Right atrium auricular region (tissue), 2 donors: ENCODE measurements at regions not wholly inside any gene's neighbourhood (a gene's known extent, or its start where the extent isn't known, plus 50 kb on each side); places are given as distances from the start of the nearest gene placed in this dataset.

ENCODE experiments used
- DNase-seq: peaks from one replicate; pipeline ENCODE4 v3.0.0-alpha.2; 2019; ENCODE audit warnings: low spot score
- H3K27ac ChIP-seq, 2 donors: fragments of 200-600 bp; sonication (generic); 1 replicate in 1 of 2; 2 replicates in 1 of 2; pipeline ENCODE4 v1.5.1; 2016 to 2019
- H3K27me3 ChIP-seq, 2 donors: fragments of 200-600 bp; sonication (generic); one replicate each; pipeline versions ENCODE4 v1.5.1 to v1.6.0; 2017 to 2019
- H3K36me3 ChIP-seq: fragments of 200-600 bp; sonication (generic); one replicate; pipeline ENCODE4 v1.5.1; 2016
- H3K4me1 ChIP-seq, 2 donors: fragments of 200-600 bp; sonication (generic); one replicate each; pipeline versions ENCODE4 v1.5.1 to v1.6.0; 2017 to 2019
- H3K4me3 ChIP-seq, 2 donors: fragments of 200-600 bp; sonication (generic); 1 replicate in 1 of 2; 2 replicates in 1 of 2; pipeline ENCODE4 v1.5.1; 2017 to 2019; ENCODE audit warnings: mild to moderate bottlenecking in 1 of 2, moderate library complexity in 1 of 2
- H3K9me3 ChIP-seq, 2 donors: fragments of 200-600 bp; sonication (generic); one replicate each; pipeline ENCODE4 v1.5.1; 2019
- TF ChIP-seq, protein P1 (sequence below), 2 donors: fragments of 200-600 bp; sonication (generic); IDR thresholded peaks; one replicate each; pipeline ENCODE4 v1.5.1; 2019; ENCODE audit warnings: antibody characterized with exemption in 2 of 2

DNA sequence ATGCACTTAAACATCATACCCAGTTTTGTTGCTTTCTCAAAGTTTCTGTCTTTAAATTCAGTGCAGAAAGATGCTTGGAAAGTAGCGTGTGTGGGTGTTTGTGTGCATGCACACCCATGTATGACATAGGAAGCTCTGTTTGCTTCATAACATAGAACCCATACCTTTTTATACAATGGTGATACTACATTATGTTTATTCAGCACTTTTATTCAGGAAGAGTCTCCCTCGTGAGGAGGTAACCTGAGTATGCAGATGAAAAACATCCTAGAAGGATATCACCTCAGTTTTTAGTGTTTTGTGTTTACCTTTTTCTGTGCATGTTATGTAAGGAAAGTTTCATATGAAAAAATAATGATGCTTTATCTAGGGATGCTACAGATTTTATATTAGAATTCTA lies 111.2 kb downstream of the SST start:
- no peak for DNase-seq
- Histone ChIP-seq H3K27ac (no peak overlapping the region), H3K27me3 (no peaks in the 10 kb centered on the region), H3K4me3 (no peak overlapping the region), H3K4me1 (no peaks in the 10 kb centered on the region), H3K36me3 (no peaks in the 10 kb centered on the region), H3K9me3 (no peaks in the 10 kb centered on the region)
- TF ChIP-seq, protein P1, sequence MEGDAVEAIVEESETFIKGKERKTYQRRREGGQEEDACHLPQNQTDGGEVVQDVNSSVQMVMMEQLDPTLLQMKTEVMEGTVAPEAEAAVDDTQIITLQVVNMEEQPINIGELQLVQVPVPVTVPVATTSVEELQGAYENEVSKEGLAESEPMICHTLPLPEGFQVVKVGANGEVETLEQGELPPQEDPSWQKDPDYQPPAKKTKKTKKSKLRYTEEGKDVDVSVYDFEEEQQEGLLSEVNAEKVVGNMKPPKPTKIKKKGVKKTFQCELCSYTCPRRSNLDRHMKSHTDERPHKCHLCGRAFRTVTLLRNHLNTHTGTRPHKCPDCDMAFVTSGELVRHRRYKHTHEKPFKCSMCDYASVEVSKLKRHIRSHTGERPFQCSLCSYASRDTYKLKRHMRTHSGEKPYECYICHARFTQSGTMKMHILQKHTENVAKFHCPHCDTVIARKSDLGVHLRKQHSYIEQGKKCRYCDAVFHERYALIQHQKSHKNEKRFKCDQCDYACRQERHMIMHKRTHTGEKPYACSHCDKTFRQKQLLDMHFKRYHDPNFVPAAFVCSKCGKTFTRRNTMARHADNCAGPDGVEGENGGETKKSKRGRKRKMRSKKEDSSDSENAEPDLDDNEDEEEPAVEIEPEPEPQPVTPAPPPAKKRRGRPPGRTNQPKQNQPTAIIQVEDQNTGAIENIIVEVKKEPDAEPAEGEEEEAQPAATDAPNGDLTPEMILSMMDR (IDR thresholded peaks at IDR 0.05), result no peak

DNA sequence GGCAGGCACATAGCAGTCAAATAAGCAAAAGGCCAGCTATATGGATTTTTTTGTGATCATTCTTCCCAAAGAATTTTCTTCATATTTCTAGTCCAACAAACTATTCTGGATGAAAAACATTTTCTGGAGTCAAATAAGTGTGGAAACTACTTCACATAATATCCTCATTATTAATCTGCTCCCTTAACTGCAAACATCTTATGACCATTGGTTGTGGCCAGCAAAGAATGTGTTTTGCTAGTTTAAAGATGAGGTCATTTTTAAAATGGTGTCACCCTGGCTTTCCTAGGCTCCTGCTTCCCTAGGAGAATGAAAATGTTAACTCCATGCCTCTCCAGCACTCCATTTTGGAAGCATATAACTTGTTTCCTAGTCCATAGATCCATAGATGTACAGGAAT lies 118.8 kb downstream of the SST start:
- no peaks in the 10 kb centered on the region for H3K4me1 ChIP-seq
- TF ChIP-seq, protein P1 (IDR thresholded peaks at IDR 0.05), result no peak
- no peak overlapping the region for H3K4me3 ChIP-seq
- H3K27ac ChIP-seq, result no peak overlapping the region
- H3K9me3 ChIP-seq, result no peaks in the 10 kb centered on the region
- no peaks in the 10 kb centered on the region for H3K36me3 ChIP-seq
- DNase-seq, result no peak
- H3K27me3 ChIP-seq, result no peaks in the 10 kb centered on the region

DNA sequence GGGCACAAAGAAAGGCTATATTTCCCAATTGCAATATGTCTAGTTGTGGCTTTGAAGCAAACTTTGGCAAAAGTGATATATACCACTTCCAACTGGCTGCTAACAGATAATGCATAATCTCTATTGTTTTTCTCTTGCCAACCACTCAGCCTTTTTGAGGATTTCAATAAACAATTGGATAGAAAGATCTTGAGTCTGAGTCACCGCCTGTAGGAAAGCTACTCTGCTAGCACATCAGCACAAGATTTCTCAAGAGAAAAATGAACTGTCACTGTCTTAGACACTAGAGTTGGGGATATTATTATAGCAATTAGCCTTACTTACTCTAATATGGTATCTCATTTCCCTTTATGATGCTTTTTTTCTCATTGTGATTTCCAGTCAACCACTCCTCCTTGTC lies 119.7 kb downstream of the SST start:
- no peaks in the 10 kb centered on the region for H3K9me3 ChIP-seq
- DNase-seq, result no peak
- no peaks in the 10 kb centered on the region for H3K27me3 ChIP-seq
- no peak overlapping the region for H3K4me3 ChIP-seq
- no peaks in the 10 kb centered on the region for H3K4me1 ChIP-seq
- TF ChIP-seq, protein P1 (IDR thresholded peaks at IDR 0.05), result no peak
- H3K27ac ChIP-seq, result no peak overlapping the region
- no peaks in the 10 kb centered on the region for H3K36me3 ChIP-seq

DNA sequence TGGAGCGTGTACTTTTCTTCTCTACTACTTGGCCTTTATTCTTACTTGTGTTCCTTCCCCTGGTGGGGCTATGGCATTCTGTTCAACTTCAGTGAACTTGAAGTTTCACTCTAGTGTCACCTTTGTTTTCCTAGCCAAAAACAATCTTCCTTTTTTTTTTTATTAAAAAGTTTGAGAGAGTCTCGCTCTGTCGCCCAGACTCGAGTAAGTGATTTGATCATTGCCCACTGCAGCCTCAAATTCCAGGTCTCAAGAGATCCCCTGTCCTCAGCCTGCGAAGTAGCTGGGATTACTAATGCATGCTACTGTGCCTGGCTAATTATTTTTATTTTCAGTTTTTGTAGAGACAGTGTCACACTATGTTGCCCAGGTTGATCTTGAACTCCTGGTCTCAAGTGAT lies 124.8 kb downstream of the SST start:
- no peaks in the 10 kb centered on the region for H3K9me3 ChIP-seq
- TF ChIP-seq, protein P1 (IDR thresholded peaks at IDR 0.05), result no peak
- no peak overlapping the region for H3K27ac ChIP-seq
- no peak for DNase-seq
- no peak overlapping the region for H3K4me3 ChIP-seq
- H3K36me3 ChIP-seq, result no peaks in the 10 kb centered on the region
- H3K4me1 ChIP-seq, result no peaks in the 10 kb centered on the region
- H3K27me3 ChIP-seq, result no peaks in the 10 kb centered on the region

DNA sequence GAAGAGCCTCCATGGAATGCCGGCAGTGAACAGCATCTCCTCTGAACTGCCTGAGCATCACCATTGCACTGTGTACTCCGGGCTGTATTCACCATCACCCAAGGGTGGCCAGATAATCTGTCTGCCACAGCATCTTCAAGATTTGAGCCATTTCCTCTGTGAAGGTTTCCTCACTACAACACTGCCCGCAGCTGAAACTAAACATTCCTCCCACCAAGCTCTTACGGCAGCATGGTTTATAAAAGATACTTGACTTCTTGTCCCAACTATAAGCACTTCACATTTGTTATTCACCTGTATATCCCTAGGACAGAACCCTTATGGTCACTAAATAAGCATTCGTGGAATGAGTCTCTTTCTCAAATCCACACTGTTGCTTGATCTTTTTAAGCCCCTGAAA lies 125.9 kb downstream of the SST start:
- DNase-seq, result no peak
- no peak overlapping the region for H3K4me3 ChIP-seq
- no peaks in the 10 kb centered on the region for H3K36me3 ChIP-seq
- no peaks in the 10 kb centered on the region for H3K4me1 ChIP-seq
- H3K27ac ChIP-seq, result no peak overlapping the region
- H3K9me3 ChIP-seq, result no peaks in the 10 kb centered on the region
- H3K27me3 ChIP-seq, result no peaks in the 10 kb centered on the region
- TF ChIP-seq, protein P1 (IDR thresholded peaks at IDR 0.05), result no peak

DNA sequence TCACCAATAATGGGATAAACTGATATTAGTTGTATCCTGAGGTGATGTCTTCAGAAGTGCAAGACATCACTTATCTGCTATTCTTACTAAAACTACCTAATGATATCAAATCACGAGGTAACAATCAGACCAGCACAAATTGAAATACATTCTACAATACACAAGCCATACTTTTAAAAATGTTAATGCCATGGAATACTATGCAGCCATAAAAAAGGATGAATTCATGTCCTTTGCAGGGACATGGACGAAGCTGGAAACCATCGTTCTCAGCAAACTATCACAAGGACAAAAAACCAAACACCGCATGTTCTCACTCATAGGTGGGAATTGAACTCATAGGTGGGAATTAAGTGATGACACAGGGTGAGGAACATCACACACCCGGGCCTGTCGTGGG lies 129.3 kb downstream of the SST start:
- Histone ChIP-seq H3K27me3 (no peaks in the 10 kb centered on the region), H3K4me3 (no peak overlapping the region), H3K9me3 (no peaks in the 10 kb centered on the region), H3K27ac (no peak overlapping the region), H3K36me3 (no peaks in the 10 kb centered on the region), H3K4me1 (no peaks in the 10 kb centered on the region)
- DNase-seq, result no peak
- TF ChIP-seq, protein P1 (IDR thresholded peaks at IDR 0.05), result no peak
